CD4-positive, alpha-beta T cell treated with Interleukin-4 for 1 hour (primary cell): ENCODE measurements at regions not wholly inside any gene's neighbourhood (a gene's known extent, or its start where the extent isn't known, plus 50 kb on each side); places are given as distances from the start of the nearest gene placed in this dataset.

Experiments used
- DNase-seq, 2 donors: peaks; one replicate each; pipeline ENCODE4 v3.0.0-alpha.2; 2020 to 2022

DNA sequence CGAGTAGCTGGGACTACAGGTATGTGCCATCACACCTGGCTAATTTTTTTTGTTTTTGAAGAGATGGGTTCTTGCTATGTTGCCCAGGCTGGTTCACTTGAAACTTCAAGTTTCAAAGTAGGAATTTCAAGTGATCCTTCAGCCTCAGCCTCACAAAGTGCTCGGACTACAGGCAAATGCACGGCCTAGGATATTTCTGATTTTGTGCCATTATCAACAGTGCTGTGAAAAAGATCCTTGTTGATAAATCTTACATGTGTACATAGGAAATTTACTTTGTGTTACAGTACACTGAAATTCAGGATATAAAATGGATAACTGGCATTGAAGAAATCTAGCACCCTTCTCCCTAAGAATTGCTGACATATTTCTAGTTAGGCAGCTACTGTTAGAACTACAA, 184.6 kb upstream of the PRDM1 start:
- no peak for DNase-seq

DNA sequence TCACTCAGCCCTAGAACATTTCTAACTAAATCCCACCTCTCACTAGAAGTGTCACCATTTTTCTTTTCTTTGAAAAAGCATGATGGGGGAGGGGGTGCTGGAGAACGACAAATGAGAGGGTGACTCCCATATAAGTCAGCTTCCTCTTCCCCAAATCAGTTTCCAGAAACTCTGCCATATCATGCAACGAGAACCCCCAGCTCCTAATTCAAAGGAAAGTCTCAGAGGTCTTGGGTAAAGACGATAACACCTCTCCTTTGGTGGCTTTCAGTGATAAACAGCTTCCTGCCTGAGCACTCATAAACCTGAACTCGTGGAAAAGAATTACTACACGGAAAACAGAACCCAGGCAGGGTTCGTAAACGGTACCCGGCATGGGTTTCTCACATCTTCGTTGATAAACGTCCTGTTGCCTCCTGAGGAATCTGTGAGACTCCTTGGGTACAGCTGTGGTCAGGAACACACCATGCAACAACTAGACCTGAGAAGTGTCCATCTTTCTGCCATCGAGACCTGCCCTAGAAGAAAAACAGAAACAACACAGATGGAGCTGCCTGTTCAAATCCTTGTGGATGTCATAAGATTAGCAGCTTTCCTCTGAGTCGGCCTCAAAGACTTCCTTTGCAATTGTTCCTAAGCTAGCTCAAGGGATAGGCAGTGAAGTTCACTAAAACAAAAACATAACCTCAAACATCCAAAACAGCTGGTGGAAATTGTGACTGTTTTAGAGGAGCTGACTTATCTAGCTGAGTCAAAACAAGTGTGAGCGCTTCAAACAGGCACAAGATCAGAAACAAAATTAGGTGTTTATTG, 185.8 kb upstream of the PRDM1 start:
- peak in 1 of 2 donors; percentile 30 for DNase-seq

DNA sequence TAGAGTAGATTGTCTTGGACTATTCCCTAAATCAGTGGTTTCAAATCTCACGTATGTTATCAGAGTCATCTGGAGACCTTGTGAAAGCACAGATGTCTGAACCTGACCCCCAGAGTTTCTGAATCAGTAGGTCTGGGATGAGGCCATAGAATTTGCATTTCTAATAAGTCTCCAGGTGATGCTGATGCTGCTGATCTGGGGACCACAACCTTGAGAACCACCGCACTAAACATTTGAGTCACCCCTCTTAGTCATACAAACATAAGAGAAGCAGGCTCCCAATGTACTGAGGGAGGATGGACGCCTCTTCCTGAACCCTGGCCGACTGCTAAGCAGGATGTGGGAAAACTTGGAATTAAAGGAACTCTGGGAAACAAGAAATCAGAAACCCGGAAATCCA, 187.8 kb upstream of the PRDM1 start:
- no peak for DNase-seq

DNA sequence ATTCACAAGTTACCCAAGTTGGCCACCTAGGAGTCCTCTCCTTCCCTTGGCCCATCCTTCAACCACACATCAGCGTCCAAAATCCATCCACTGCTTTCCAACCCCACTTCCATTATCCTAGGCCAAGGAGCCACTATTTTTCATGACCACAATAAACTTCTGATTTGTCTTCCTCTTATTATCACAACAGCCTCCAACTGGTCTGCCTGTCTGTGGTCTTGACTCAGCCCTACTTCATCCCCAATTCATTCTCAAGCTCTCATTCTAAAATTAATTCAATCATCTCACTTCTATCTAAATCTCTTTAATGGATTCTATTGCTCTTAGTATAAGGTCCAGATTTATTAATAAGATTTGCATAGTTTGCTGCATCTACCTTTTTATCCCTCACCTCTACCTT, 189.0 kb upstream of the PRDM1 start:
- no peak for DNase-seq

DNA sequence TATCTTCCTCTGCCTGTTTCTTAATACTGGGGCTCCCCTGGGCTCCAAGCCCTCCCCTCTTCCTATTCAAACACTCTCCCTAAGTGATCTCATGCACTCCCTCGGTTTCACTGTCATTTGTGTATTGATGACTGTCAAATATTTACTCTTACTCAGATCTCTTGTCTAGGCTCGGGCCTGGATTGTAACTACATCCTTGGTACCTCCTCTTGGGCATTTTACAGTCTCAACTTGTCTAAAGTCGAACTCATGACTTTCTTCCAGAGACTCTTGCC, 189.4 kb upstream of the PRDM1 start:
- DNase-seq = no peak

DNA sequence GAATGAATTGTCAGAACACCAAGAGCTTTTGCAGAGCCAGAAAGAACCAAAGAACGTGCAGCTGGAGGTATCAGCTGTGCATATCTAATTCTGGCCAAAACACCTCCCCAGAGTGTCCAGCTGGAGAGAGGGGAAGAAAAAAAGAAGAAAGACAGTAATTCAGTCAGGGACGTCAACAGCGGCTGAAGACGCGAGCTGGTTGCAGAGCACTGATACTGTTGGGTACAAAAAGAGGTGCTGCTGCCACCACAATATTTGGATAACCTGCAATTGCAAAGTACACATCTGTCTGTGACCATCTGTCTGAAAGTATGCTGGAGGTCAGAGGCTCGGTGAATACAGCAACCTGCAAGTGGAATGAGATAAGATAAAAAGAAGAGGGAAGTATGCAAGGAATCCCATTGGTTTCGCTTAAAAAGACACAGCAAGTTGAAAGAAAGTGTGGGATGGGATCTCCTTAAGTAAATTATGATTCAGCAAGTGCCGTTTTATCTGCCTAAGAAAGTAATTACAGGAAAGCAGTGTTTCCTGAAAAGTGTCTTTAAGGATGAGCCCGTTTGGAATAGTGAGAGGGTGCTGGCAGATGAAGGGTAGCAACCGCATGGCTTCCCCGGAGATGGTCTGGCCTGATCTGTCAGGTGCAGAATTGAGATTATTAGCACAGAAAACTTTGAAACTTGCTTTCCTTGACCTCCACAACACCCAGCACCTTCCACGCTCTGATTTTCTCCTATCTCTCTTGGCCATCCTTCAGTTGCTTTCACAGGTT, 189.9 kb upstream of the PRDM1 start:
- DNase-seq = no peak

DNA sequence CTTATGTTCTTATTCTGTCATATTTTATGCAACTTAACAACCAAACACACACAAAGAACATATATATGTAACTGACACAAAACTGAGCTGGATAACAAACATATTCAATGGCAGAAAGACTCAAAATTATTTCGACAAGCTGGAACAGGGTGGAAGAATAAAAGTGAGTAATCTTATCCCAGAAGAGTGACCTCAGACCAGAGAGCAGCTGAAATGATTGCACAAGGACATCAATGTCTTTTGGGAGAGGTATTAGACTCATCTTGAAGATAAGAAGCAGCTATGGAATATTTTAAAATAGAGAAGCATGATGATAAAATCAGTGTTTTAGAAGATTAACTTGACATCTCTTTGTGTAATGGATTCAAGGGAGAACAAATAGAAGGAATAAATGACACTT, 191.6 kb upstream of the PRDM1 start:
- DNase-seq = no peak

DNA sequence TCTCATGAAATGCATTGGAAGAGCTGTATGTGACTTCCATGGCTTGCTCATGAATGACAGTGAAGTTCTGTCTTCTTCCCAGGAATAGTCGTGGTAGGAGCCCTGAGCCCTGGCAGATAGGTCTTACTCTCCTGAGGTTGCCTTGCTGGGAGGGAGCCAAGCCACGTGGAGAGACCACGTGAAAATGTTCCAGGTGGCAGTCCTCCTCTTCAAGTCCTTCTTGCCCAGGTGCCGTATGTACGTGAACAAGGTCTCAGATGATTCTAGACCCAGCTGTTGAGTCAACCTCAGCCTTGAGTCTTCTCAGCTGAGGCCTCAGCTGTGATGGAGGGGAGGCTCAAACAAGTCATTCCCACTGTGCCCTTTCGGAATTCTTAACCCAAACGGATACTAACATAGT, 192.4 kb upstream of the PRDM1 start:
- DNase-seq = no peak

DNA sequence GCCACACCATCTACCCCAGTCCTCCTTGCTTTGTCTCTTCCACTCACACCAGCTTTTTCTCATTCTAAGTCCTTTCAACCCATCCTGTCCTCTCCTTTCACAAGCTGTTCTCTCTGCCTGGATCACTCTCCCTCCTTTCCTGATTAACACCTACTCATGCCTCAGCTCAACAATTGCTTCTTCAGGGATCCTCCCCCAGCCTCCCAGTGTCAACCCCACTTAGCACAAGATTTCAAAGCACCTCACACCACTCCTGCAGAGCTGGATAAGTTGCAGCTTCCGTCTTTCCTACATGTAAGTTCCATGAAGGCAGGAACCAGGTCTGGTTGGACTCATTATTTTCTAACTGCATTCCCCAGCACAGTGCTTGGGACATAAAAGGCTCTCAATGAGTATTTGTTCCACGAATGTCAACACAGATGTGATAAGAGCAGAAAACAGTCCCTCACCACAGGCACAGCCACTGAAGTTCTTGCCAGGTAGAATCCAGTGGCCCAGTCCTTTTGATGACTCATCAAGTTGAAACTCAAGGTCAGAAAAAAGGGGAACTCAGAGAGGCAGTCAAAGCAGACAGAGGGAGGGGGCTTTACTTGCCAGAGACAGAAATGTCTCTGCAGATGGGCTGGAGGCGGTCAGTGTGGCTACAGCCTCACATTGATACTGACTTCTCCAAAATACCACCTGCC, 193.4 kb upstream of the PRDM1 start:
- peak; percentile 11 to 51 for DNase-seq

DNA sequence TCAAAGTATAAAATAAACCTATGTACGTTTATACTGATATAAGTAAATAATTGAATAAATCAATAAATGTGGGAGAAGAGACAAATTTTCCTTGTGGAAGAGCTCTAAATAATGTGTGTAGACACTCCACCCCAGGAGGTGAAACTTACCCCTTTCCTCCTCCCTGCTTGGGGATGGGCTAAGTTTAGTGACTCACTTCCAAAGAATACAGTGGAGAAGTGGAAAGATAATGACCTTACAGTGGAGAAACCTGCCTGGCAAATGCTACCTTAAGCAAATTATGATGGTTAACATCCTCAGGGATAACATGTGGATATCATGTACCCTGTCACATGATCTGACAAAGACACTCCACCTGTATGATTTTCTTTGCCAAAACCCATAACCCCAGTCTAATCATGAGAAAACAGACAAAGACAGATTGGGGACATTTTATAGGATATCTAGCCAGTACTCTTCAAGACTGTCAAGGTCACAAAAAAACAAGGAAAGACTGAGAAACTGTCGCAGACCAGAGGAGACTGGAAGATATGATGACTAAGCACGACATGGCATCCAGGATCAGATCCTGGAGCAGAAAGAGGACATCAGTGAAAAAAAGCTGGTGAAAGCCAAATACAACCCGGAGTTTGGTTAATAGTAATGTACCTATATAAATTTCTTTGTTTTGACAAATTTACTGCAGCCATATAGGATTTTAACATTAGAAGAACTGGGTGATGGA, 195.5 kb upstream of the PRDM1 start:
- no peak for DNase-seq

DNA sequence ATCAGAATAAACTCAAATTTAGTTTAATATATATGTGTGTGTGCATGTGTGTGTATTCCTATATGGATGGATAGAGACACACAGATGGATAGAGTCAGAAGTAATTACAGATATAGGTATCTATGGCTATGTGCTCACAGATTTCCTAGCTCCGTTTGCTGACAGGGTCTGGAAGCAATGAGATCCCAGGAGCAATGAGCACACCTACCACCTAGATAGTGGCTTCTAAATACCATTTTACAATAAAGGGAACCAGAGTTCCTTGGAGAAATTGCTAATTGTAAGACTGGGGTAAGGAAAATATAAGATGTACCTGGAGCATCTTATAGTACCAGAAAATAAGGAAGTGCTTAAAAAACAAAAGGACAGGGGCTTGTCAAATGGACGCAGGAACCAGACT, 196.2 kb upstream of the PRDM1 start:
- DNase-seq = no peak

DNA sequence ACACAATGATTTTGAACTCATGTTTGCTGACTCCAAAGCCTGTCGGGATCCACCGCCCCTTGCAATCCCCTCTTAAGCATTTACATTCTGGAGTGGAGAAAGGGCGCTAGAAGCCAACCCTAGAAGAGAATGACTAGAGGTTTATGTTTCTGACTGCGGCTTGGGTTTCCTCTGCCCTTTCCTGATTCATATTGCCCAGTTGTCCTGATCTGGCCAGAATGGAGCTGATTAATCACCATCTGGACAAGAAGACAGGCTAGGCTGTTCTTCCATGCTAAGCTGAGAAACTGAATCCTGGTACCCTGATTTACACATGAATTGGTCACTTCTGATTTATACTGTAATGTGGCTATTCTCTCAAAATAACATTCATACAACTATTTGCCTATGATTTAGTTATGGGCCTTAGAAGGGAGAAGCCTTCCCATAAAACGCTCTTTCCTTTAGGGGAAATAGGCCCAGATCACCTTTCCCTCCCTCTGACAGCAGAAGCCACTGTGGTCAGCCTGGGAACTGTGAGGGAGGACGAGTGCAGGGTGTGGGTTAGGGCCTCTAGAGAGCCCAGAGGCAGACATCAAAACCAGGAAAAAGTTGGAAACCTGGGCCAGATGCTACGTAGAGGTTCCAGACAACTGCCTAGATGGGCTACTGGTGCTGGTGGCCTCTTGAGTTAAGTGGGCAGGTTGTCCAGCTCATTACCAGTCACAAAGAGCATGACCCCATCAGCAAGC, 199.2 kb upstream of the PRDM1 start:
- no peak for DNase-seq

DNA sequence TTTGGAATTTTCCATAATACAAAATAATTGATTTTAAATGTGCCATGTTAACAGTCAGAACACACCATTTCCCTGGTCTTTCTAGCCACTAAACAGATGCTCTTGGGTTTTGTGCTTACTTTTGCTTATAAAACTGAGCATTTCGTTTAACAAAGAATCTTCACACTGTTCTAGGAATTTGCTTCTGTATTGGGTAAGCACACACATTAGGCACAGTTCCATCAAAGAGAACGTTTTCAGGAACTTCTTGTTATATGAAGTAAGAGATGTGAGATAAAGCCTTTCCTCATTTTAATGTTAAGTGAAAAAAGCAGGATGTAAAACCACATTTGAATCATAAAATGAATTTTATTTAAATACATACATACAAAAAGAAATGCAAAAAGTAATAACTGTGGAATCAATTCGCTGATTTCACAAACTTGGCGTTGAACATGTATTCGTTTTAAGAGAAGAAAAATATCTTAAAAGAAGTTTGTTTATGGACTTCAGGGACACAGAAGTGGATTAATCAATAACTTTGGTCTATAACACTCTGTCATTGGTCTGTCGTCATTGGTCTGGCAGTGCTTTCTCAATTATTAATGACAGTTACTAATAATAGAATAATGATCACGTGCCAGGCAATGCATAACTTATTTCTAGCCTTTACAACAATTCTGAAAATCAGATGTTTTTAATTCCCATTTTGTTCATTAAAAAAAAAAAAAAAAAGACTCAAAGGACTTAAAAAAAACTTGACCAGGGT, 199.9 kb upstream of the PRDM1 start:
- no peak for DNase-seq

DNA sequence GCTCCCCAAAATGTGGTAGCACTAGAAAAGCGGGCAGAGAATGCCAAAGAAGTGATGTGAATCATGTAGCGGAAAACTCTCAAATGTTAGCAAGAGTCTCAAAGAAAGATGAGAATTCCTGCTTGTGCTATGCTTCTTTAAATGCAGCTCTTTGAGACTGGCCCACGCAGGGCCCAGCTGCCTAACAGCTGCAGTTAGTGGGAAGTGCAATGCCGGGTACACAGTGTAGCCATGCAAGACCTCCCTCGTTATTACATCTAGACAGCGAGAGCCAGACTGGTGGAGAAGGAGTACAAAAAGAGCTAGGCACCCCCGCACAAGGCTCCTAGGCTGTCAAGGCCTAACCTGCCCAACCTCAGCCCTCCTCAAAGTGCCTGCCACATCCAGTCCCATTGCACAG, 201.7 kb upstream of the PRDM1 start:
- DNase-seq = no peak

DNA sequence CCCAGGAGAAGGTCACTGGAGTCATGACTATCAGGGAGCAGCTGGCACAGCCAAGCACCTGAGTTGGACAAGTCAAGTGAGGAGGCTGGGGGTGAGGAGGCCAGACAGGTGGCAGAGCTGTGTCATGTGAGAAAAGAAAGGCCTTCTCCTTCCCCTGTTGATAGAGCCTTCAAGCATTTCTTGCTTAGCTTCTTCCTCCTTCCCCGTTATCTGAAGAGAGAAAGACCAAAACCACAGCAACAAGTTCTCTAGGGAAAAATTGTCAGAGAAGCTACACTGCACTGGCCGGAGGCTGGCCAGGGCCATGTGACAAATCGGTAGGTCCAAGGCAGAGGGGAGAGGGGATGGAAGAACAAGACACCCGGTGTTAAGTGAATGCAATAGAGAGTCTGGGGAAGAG, 202.1 kb upstream of the PRDM1 start:
- DNase-seq = no peak

DNA sequence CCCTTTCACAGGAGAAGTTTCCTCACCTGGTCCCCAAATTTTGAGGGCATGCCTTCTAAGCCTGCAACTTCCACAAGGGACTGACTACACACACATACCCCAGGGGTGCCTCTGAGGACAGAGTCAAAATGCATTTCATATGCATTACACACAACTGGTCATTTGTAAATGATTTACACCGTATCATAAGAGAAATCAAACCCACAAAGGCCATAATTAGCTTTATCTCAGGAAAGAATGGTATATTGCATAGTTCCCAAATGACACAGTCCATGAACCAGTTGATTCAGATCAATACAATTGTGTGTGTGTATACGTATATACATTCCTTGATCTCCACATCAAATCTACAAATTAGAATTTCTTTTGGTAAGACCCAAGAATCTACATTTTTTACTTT, 203.3 kb upstream of the PRDM1 start:
- DNase-seq = no peak

DNA sequence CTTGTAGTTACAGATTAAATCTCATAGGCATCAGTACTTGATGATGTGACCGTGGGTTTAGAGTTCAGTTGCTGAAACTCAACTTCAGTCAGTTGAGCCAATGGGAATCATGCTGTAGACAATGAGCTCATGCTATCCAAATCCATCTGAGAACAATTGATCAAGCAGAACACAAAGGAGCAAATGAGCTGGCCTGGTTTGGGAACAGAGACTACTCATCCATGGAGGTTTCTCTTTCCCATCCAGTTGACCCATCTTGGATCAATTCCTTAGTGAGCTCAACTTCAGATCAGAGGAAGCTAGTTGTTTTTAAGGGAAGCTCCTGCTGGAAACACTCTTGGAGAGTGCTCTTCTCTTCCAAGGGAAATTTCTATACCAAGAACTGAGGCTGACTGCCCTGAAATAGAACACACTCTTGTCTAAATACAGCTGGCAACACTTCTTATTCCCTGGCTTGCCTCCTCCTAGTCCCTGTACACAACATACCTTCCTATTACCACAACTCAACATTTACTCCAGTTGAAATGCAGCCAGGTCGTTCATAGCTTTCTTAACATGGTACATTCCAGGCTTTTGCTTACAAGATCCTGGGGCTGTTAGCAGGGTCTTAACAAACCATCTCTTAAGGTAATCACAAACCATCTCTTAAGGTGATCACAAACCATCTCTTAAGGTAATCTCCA, 203.9 kb upstream of the PRDM1 start:
- no peak for DNase-seq

DNA sequence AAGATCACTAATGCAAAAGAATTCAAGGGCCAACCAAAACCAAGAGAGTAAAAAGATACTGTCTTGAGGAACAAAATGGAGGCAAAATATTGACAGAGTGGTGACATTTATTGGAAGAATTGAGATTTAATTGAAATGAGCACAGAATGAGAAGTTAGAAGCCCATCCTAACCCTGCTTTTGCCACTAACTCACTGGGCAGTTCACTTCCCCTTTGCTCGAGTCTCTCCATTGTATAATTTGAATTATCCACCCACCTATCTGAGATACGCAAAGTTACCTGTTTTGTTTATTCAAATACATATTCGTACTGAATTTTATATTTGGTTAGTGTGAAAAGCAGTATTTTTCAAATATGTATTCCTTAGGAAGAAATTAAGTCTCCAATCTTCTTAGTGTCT, 204.5 kb upstream of the PRDM1 start:
- DNase-seq = no peak

DNA sequence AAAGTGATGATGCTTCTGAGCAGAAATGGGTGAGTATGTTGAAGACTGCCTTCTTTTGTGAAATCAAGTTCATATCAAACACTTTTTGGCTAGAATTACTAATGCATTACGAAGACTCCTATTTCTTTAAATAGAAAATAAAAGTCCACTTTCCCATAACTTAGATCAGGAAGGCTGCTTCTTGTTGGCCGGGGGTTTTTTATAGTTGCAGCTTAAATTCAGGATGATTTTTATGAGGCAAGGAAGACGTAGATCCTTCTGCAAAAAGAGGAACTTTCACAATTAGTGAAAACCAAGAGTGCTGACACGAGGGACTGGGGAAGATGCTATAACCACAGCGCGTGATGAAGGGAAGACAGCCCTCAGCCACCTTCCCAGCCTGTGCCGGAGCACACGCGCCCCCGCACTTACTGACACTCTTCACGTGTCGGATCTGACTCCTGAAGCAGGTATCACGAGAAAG, 206.1 kb upstream of the PRDM1 start:
- DNase-seq = peak; percentile 31 to 77

DNA sequence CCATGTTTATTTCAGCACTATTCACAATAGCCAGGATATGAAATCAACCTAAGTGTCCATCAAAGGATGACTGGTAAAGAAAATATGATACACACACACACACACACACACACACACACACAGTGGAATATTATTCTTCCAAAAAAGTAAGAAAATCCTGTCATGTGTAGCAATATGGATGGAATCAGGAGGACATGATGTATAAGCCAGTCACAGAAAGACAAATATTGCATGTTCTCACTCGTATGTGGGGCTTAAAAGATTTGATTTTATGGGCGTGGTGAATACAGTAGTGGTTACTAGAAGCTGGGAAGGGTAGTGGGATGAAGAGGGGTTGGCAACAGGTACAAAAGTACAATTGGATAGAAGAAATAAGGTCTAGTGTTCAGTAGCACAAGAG, 207.0 kb upstream of the PRDM1 start:
- no peak for DNase-seq

DNA sequence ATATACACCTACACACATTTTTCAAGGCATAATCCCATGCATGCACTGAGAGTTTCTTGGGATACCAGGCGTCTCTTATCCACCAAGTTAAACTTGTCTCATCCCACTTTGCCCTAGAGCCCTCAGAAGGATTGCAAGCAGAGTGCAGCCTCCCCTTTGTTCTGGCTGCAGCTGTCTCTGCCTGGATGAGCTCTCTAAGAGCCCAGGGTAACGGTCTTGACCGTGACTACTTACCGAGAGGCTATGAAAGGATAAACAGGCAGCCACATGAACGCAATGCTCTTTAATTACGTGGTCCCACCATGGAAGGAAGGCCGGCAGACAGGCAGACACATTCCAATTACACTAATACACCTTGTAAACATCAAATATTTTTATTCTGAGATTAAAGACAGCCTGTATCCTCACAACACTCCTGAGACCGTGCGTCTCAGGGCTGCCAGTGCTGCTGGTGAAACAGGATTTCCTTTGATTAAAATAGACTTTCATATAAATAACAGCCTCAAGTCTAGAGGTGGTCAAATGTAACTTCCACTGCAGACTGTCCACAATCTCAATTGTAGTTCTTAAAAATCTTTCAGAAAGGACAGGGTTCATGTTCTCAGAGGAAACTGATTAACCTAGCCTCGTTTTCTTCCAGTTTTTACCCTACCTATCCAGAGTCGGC, 210.0 kb upstream of the PRDM1 start:
- DNase-seq = no peak
